GOT3 (cell line): ENCODE measurements at regions not wholly inside any gene's neighbourhood (a gene's known extent, or its start where the extent isn't known, plus 50 kb on each side); places are given as distances from the start of the nearest gene placed in this dataset.

Experiments used
- DNase-seq: peaks from one replicate; lab custom pipeline; 2025; ENCODE audit warnings: mixed read lengths; lab: John Stamatoyannopoulos, UW

GRCh38 chr11:112400476-112401014, 139.9 kb upstream of the PLET1 start:
- no peak for DNase-seq

- DNase-seq = no peak
These were observed 140.5 kb upstream of the PLET1 start for GRCh38 chr11:112401036-112401769.

- DNase-seq = no peak
These were observed 142.8 kb upstream of the PLET1 start for GRCh38 chr11:112403432-112403831.

- no peak for DNase-seq
These were observed 143.5 kb upstream of the PLET1 start for GRCh38 chr11:112404112-112404511.

- DNase-seq = no peak
These were observed 147.9 kb upstream of the PLET1 start for GRCh38 chr11:112408517-112408916.

- DNase-seq = no peak
These were observed 149.7 kb upstream of the PLET1 start for GRCh38 chr11:112410325-112410724.

GRCh38 chr11:112412383-112412782, 151.7 kb upstream of the PLET1 start:
- DNase-seq = no peak

GRCh38 chr11:112417339-112417738, 156.7 kb upstream of the PLET1 start:
- DNase-seq = no peak

GRCh38 chr11:112418438-112418837, 157.8 kb upstream of the PLET1 start:
- DNase-seq = no peak

- DNase-seq = no peak
These were observed 161.2 kb upstream of the PLET1 start for GRCh38 chr11:112421879-112422278.

GRCh38 chr11:112425121-112425520, 164.5 kb upstream of the PLET1 start:
- DNase-seq = no peak

- no peak for DNase-seq
These were observed 176.4 kb upstream of the PLET1 start for GRCh38 chr11:112437096-112437495.

GRCh38 chr11:112439614-112440013, 179.0 kb upstream of the PLET1 start:
- no peak for DNase-seq

GRCh38 chr11:112440518-112440917, 179.9 kb upstream of the PLET1 start:
- no peak for DNase-seq

- no peak for DNase-seq
These were observed 187.5 kb upstream of the PLET1 start for GRCh38 chr11:112448168-112448567.

GRCh38 chr11:112448806-112449205, 188.1 kb upstream of the PLET1 start:
- DNase-seq = no peak

GRCh38 chr11:112451250-112451649, 190.6 kb upstream of the PLET1 start:
- DNase-seq = no peak

GRCh38 chr11:112453601-112454577, 193.2 kb upstream of the PLET1 start:
- DNase-seq = no peak

- DNase-seq = no peak
These were observed 194.2 kb upstream of the PLET1 start for GRCh38 chr11:112454841-112455240.

- DNase-seq = no peak
These were observed 195.1 kb upstream of the PLET1 start for GRCh38 chr11:112455791-112456190.

GRCh38 chr11:112457532-112457931, 196.9 kb upstream of the PLET1 start:
- no peak for DNase-seq

GRCh38 chr11:112459001-112459400, 198.3 kb upstream of the PLET1 start:
- DNase-seq = no peak

GRCh38 chr11:112460141-112460540, 199.5 kb upstream of the PLET1 start:
- no peak for DNase-seq
